ENCODE measurements at regions not wholly inside any gene's neighbourhood (a gene's known extent, or its start where the extent isn't known, plus 50 kb on each side); places are given as distances from the start of the nearest gene placed in this dataset.

GRCh38 chr5:68060382-68060781 lies 155.2 kb upstream of the PIK3R1 start:
- no peaks in the 10 kb centered on the region for H3K27me3 ChIP-seq (ENCODE audit: insufficient read depth, low read depth, severe bottlenecking)
- TF ChIP-seq, protein P1, sequence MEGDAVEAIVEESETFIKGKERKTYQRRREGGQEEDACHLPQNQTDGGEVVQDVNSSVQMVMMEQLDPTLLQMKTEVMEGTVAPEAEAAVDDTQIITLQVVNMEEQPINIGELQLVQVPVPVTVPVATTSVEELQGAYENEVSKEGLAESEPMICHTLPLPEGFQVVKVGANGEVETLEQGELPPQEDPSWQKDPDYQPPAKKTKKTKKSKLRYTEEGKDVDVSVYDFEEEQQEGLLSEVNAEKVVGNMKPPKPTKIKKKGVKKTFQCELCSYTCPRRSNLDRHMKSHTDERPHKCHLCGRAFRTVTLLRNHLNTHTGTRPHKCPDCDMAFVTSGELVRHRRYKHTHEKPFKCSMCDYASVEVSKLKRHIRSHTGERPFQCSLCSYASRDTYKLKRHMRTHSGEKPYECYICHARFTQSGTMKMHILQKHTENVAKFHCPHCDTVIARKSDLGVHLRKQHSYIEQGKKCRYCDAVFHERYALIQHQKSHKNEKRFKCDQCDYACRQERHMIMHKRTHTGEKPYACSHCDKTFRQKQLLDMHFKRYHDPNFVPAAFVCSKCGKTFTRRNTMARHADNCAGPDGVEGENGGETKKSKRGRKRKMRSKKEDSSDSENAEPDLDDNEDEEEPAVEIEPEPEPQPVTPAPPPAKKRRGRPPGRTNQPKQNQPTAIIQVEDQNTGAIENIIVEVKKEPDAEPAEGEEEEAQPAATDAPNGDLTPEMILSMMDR (IDR thresholded peaks at IDR 0.05; ENCODE audit: low read depth, low read length), result no peak
- no peaks in the 10 kb centered on the region for H3K36me3 ChIP-seq
- H3K27ac ChIP-seq, result no peak overlapping the region
- no peak overlapping the region for H3K4me3 ChIP-seq (ENCODE audit: low read depth, low read length)
- no peak for DNase-seq
- H3K9me3 ChIP-seq (ENCODE audit: severe bottlenecking), result peaks cover 5% of the 10 kb centered on the region

GRCh38 chr5:68057191-68057590 lies 158.4 kb upstream of the PIK3R1 start:
- H3K9me3 ChIP-seq (ENCODE audit: severe bottlenecking), result peaks cover 2% of the 10 kb centered on the region
- TF ChIP-seq, protein P1 (IDR thresholded peaks at IDR 0.05; ENCODE audit: low read depth, low read length), result no peak
- H3K4me3 ChIP-seq (ENCODE audit: low read depth, low read length), result no peak overlapping the region
- no peaks in the 10 kb centered on the region for H3K27me3 ChIP-seq (ENCODE audit: insufficient read depth, low read depth, severe bottlenecking)
- DNase-seq, result no peak
- no peaks in the 10 kb centered on the region for H3K36me3 ChIP-seq
- H3K27ac ChIP-seq, result no peak overlapping the region

DNA sequence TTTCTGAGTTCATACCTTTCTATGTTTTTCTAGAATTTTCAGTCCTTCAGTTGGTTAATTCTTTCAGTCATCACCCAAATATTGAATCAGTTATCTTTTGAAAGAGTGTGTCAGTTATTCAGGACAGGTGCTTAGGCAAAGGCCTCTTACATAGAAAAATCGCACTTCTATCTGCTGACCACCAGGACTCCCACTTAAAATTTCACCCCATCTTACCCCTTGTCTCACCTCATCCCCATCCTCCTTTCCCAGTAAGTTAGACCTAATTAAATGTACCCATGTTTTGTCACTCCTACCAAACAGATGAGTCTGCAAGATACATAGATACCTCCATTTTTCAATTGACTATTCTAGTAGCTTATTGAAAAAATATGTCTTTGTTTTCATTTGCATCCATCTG lies 159.9 kb upstream of the PIK3R1 start:
- no peaks in the 10 kb centered on the region for H3K9me3 ChIP-seq (ENCODE audit: severe bottlenecking)
- no peak overlapping the region for H3K27ac ChIP-seq
- TF ChIP-seq, protein P1 (IDR thresholded peaks at IDR 0.05; ENCODE audit: low read depth, low read length), result no peak
- no peak for DNase-seq
- no peaks in the 10 kb centered on the region for H3K27me3 ChIP-seq (ENCODE audit: insufficient read depth, low read depth, severe bottlenecking)
- H3K36me3 ChIP-seq, result no peaks in the 10 kb centered on the region
- no peak overlapping the region for H3K4me3 ChIP-seq (ENCODE audit: low read depth, low read length)

DNA sequence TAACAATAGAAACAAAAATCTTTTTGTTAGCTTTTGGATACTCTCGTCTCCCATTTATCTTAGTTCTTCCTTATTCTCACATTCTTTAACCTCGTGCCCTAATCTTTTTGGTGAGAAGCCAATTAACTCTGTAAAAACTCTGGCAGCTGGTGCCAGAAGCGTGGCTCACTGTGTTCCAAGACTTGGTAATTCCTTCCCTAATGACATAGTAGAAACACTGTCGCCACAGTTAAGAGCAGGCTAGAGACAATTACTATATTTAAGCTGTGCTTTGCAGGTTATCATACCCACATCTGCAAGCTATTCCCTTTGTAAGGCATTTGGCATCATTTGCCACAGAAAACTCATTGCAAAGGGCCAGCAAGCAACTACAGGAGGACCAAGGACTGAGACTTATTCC lies 160.9 kb upstream of the PIK3R1 start:
- Histone ChIP-seq H3K36me3 (no peaks in the 10 kb centered on the region), H3K9me3 (ENCODE audit: severe bottlenecking) (no peaks in the 10 kb centered on the region), H3K4me3 (ENCODE audit: low read depth, low read length) (no peak overlapping the region), H3K27ac (no peak overlapping the region), H3K27me3 (ENCODE audit: insufficient read depth, low read depth, severe bottlenecking) (no peaks in the 10 kb centered on the region)
- TF ChIP-seq, protein P1 (IDR thresholded peaks at IDR 0.05; ENCODE audit: low read depth, low read length), result no peak
- DNase-seq, result no peak

GRCh38 chr5:68053202-68053601 lies 162.4 kb upstream of the PIK3R1 start:
- Histone ChIP-seq H3K27ac (no peak overlapping the region), H3K9me3 (ENCODE audit: severe bottlenecking) (no peaks in the 10 kb centered on the region), H3K27me3 (ENCODE audit: insufficient read depth, low read depth, severe bottlenecking) (no peaks in the 10 kb centered on the region), H3K4me3 (ENCODE audit: low read depth, low read length) (no peak overlapping the region), H3K36me3 (no peaks in the 10 kb centered on the region)
- DNase-seq, result no peak
- TF ChIP-seq, protein P1 (IDR thresholded peaks at IDR 0.05; ENCODE audit: low read depth, low read length), result no peak

DNA sequence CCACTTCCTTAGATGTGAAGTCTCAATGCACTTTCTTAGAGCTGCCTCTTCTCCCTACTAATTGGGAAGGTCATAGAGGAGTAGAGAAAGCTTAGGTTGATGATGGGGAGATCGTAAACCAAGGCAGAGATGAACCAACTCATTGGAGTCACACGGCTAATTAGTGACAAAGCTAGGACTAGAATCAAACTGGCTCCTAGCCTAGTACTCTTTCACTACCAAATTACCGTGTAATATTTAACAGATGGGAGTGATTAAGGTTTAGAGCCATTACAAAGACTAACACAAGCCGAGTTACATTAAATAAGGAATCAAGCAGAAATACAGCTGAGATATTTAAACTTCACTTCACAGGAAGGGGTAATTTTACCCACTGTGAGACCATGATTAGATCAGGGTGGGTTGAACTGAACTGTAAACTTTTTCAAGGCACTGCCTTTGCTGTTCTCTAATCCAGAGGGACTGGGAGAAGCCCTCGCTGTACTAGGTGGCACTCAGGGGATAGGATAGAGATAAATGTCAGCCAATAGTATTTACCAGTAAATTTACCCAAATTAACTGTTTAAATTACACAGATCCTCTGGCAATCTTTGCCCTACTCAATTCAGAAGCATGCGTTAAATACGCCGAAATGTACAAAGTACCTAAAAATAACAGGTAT lies 166.4 kb upstream of the PIK3R1 start:
- no peak for DNase-seq
- Histone ChIP-seq H3K9me3 (ENCODE audit: severe bottlenecking) (peaks cover 2% of the 10 kb centered on the region), H3K27ac (no peak overlapping the region), H3K27me3 (ENCODE audit: insufficient read depth, low read depth, severe bottlenecking) (no peaks in the 10 kb centered on the region), H3K4me3 (ENCODE audit: low read depth, low read length) (no peak overlapping the region), H3K36me3 (no peaks in the 10 kb centered on the region)
- TF ChIP-seq, protein P1 (IDR thresholded peaks at IDR 0.05; ENCODE audit: low read depth, low read length), result no peak

Measured in WERI-Rb-1 (cell line).